MCF 10A (cell line): ENCODE measurements at regions not wholly inside any gene's neighbourhood (a gene's known extent, or its start where the extent isn't known, plus 50 kb on each side); places are given as distances from the start of the nearest gene placed in this dataset.

Experiments used
- BruUV-seq: library from RNA; stranded (reverse); fragments of 400-500 nt; replicated peaks from 2 replicates; lab custom pipeline; 2021; lab: Mats Ljungman, UMichigan
- CTCF ChIA-PET: fragments of 300-600 bp; sonication (Branson Sonifier 250); formaldehyde crosslinking; extraction: SDS; loops from one replicate; lab custom pipeline; 2021; ENCODE audit warnings: antibody characterized with exemption, inconsistent platforms; lab: Yijun Ruan, JAX
- POLR2A ChIA-PET: fragments of 300-600, 350-650 bp; sonication (Branson Sonifier 250); formaldehyde crosslinking; extraction: SDS; loops from one replicate; lab custom pipeline; 2020; ENCODE audit warnings: antibody characterized with exemption, inconsistent platforms; lab: Yijun Ruan, JAX
- DNase-seq: peaks from one replicate; pipeline ENCODE4 v3.0.0-alpha.2; 2018; ENCODE audit not compliant: unreplicated experiment
- H3K27ac Mint-ChIP-seq: one replicate; pipeline ENCODE4 v1.8.0; 2022; ENCODE audit warnings: mild to moderate bottlenecking, low read depth, mixed read lengths; ENCODE audit not compliant: unreplicated experiment
- H3K27me3 Mint-ChIP-seq: one replicate; pipeline ENCODE4 v1.8.0; 2022; ENCODE audit warnings: mixed read lengths; ENCODE audit not compliant: insufficient read depth, unreplicated experiment
- H3K36me3 Mint-ChIP-seq: one replicate; pipeline ENCODE4 v1.8.0; 2022; ENCODE audit warnings: mild to moderate bottlenecking, moderate library complexity, mixed read lengths; ENCODE audit not compliant: insufficient read depth, unreplicated experiment
- H3K4me1 Mint-ChIP-seq: one replicate; pipeline ENCODE4 v1.8.0; 2022; ENCODE audit warnings: mixed read lengths; ENCODE audit not compliant: insufficient read depth, unreplicated experiment
- H3K4me3 Mint-ChIP-seq: one replicate; pipeline ENCODE4 v1.8.0; 2022; ENCODE audit warnings: mild to moderate bottlenecking, moderate library complexity, mixed read lengths; ENCODE audit not compliant: unreplicated experiment
- H3K9me3 Mint-ChIP-seq: one replicate; pipeline ENCODE4 v1.8.0; 2022; ENCODE audit warnings: mixed read lengths; ENCODE audit not compliant: unreplicated experiment
- CTCF ChIP-seq: fragments of 200-600 bp; IDR thresholded peaks from one replicate; pipeline ENCODE4 v1.8.0; 2022; ENCODE audit warnings: antibody characterized with exemption, mild to moderate bottlenecking; ENCODE audit not compliant: unreplicated experiment
- intact Hi-C: fragments of 100-400 bp; cut with micrococcal nuclease; formaldehyde crosslinking; loops from 2 replicates; pipeline ENCODE4 v1.14.1; 2022

- Mint-ChIP-seq H3K9me3 (no peaks in the 10 kb centered on the region), H3K4me3 (no peak overlapping the region), H3K36me3 (no peaks in the 10 kb centered on the region), H3K27ac (no peak overlapping the region), H3K27me3 (peaks cover 35% of the 10 kb centered on the region), H3K4me1 (no peaks in the 10 kb centered on the region)
- TF ChIP-seq CTCF, result no peak
- CTCF ChIA-PET, result interaction anchor here (0.6 to 0.8 kb wide), 2 partner anchors 54 to 118 kb away, joined by 3 read pairs; no protein-coding TSS in a partner anchor
- intact Hi-C loops, result no loop called here
- DNase-seq, result no peak
- BruUV-seq, result no TSS peak
- POLR2A ChIA-PET, result interaction anchor here (0.8 kb wide), 1 partner anchor 9 kb away, joined by 3 read pairs; no protein-coding TSS in a partner anchor
Observed at GRCh38 chr7:145151676-145152075, 315.8 kb upstream of the TPK1 start.

- H3K4me3 Mint-ChIP-seq, result no peak overlapping the region
- no peaks in the 10 kb centered on the region for H3K36me3 Mint-ChIP-seq
- peaks cover 35% of the 10 kb centered on the region for H3K27me3 Mint-ChIP-seq
- H3K9me3 Mint-ChIP-seq, result no peaks in the 10 kb centered on the region
- no TSS peak for BruUV-seq
- no peaks in the 10 kb centered on the region for H3K4me1 Mint-ChIP-seq
- TF ChIP-seq CTCF, result no peak
- intact Hi-C loops, result no loop called here
- CTCF ChIA-PET, result interaction anchor here (0.7 kb wide), 1 partner anchor 322 kb away, joined by 3 read pairs; no protein-coding TSS in a partner anchor
- POLR2A ChIA-PET, result no interaction called here
- no peak overlapping the region for H3K27ac Mint-ChIP-seq
- no peak for DNase-seq
Observed at GRCh38 chr7:145147865-145148264, 312.0 kb upstream of the TPK1 start.

- no peaks in the 10 kb centered on the region for H3K4me1 Mint-ChIP-seq
- H3K36me3 Mint-ChIP-seq, result no peaks in the 10 kb centered on the region
- POLR2A ChIA-PET, result no interaction called here
- DNase-seq, result peak; percentile 13
- CTCF ChIA-PET, result no interaction called here
- intact Hi-C loops, result no loop called here
- no peak overlapping the region for H3K27ac Mint-ChIP-seq
- no peaks in the 10 kb centered on the region for H3K9me3 Mint-ChIP-seq
- TF ChIP-seq CTCF, result no peak
- no peak overlapping the region for H3K4me3 Mint-ChIP-seq
- H3K27me3 Mint-ChIP-seq, result peaks cover under 1% of the 10 kb centered on the region
- no TSS peak for BruUV-seq
Observed at GRCh38 chr7:145143685-145144084, 307.8 kb upstream of the TPK1 start.

- Mint-ChIP-seq H3K9me3 (no peaks in the 10 kb centered on the region), H3K36me3 (no peaks in the 10 kb centered on the region), H3K27ac (no peak overlapping the region), H3K4me3 (no peak overlapping the region), H3K4me1 (no peaks in the 10 kb centered on the region), H3K27me3 (no peaks in the 10 kb centered on the region)
- TF ChIP-seq CTCF, result no peak
- no TSS peak for BruUV-seq
- intact Hi-C loops, result no loop called here
- no peak for DNase-seq
- ChIA-PET CTCF (interaction anchor here (1.5 kb wide), 1 partner anchor 34 kb away, joined by 3 read pairs; no protein-coding TSS in a partner anchor), POLR2A (interaction anchor here (0.6 kb wide), 1 partner anchor 421 kb away, joined by 4 read pairs; no protein-coding TSS in a partner anchor)
Observed at GRCh38 chr7:145134377-145134776, 298.5 kb upstream of the TPK1 start.
